Loucy (cell line): ENCODE measurements at regions not wholly inside any gene's neighbourhood (a gene's known extent, or its start where the extent isn't known, plus 50 kb on each side); places are given as distances from the start of the nearest gene placed in this dataset.
"Not testable (repeated sequence)": the region's sequence is repeated elsewhere in the genome, so short reads cannot be mapped to it uniquely, and the experiment has no call there.

ENCODE experiments used
- H2AFZ ChIP-seq: fragments of 200-600 bp; sonication (generic); 2 replicates; pipeline ENCODE4 v1.6.0; 2016; ENCODE audit warnings: antibody characterized with exemption, mild to moderate bottlenecking, low read length, moderate library complexity
- H3F3A ChIP-seq: fragments of 200-600 bp; 2 replicates; pipeline ENCODE4 v1.6.0; 2016; ENCODE audit warnings: antibody characterized with exemption, low read depth, mild to moderate bottlenecking
- H3K27me3 ChIP-seq: fragments of 200-600 bp; sonication (generic); 2 replicates; pipeline ENCODE4 v1.6.1; 2014; ENCODE audit warnings: low read length, mild to moderate bottlenecking; ENCODE audit not compliant: insufficient read depth, poor library complexity, severe bottlenecking
- H3K36me3 ChIP-seq: fragments of 200-600 bp; sonication (generic); 2 replicates; pipeline ENCODE4 v1.6.1; 2016; ENCODE audit warnings: low read length; ENCODE audit not compliant: insufficient read depth
- H3K4me1 ChIP-seq: fragments of 200-600 bp; sonication (generic); 2 replicates; pipeline ENCODE4 v1.5.1; 2014; ENCODE audit warnings: low read length, mild to moderate bottlenecking; ENCODE audit not compliant: insufficient read depth, poor library complexity, severe bottlenecking
- H3K4me2 ChIP-seq: fragments of 200-600 bp; sonication (generic); 2 replicates; pipeline ENCODE4 v1.6.0; 2014; ENCODE audit warnings: antibody characterized with exemption, low read length, low read depth, mild to moderate bottlenecking; ENCODE audit not compliant: poor library complexity, severe bottlenecking
- H3K4me3 ChIP-seq: fragments of 200-600 bp; sonication (generic); 2 replicates; pipeline ENCODE4 v1.5.1; 2014; ENCODE audit warnings: low read length, mild to moderate bottlenecking, mixed read lengths; ENCODE audit not compliant: poor library complexity, severe bottlenecking
- H3K79me2 ChIP-seq: fragments of 200-600 bp; sonication (generic); 2 replicates; pipeline ENCODE4 v1.6.1; 2014; ENCODE audit warnings: low read length; ENCODE audit not compliant: insufficient read depth
- H3K9ac ChIP-seq: fragments of 200-600 bp; sonication (generic); 2 replicates; pipeline ENCODE4 v1.6.0; 2014; ENCODE audit warnings: mild to moderate bottlenecking, low read depth, low read length, moderate library complexity; ENCODE audit not compliant: poor library complexity, severe bottlenecking
- H3K9me2 ChIP-seq: fragments of 200-600 bp; sonication (generic); replicated peaks from 2 replicates; pipeline ENCODE4 v1.6.1; 2016; ENCODE audit warnings: low read depth, low read length, mixed read lengths
- H3K9me3 ChIP-seq: fragments of 200-600 bp; sonication (generic); 2 replicates; pipeline ENCODE4 v1.6.1; 2014; ENCODE audit warnings: mild to moderate bottlenecking, antibody characterized with exemption, low read length, low read depth; ENCODE audit not compliant: insufficient read depth
- H4K20me1 ChIP-seq: fragments of 200-600 bp; sonication (generic); 2 replicates; pipeline ENCODE4 v1.6.0; 2014; ENCODE audit warnings: antibody characterized with exemption, low read length, mild to moderate bottlenecking; ENCODE audit not compliant: insufficient read depth, poor library complexity, severe bottlenecking
- CTCF ChIP-seq: fragments of 200-600 bp; sonication (generic); conservative IDR thresholded peaks from 2 replicates; pipeline ENCODE4 v1.5.1; 2014; ENCODE audit warnings: mild to moderate bottlenecking, antibody characterized with exemption, low read length
- EZH2phosphoT487 ChIP-seq: fragments of 200-600 bp; IDR thresholded peaks from 2 replicates; pipeline ENCODE4 v1.6.1; 2018; ENCODE audit warnings: antibody characterized with exemption, mild to moderate bottlenecking, moderate library complexity, borderline replicate concordance

- Histone ChIP-seq H3K4me1 (no peaks in the 10 kb centered on the region), H3K4me3 (no peak overlapping the region), H3F3A (no peaks in the 10 kb centered on the region), H3K4me2 (no peak overlapping the region), H3K9ac (no peak overlapping the region), H4K20me1 (no peaks in the 10 kb centered on the region), H3K36me3 (no peaks in the 10 kb centered on the region), H3K27me3 (no peaks in the 10 kb centered on the region), H3K9me3 (no peaks in the 10 kb centered on the region), H3K9me2 (no peaks in the 10 kb centered on the region), H2AFZ (no peak overlapping the region), H3K79me2 (no peaks in the 10 kb centered on the region)
- no peak for TF ChIP-seq EZH2phosphoT487
- TF ChIP-seq CTCF = no peak
Measured at GRCh38 chr3:153055779-153056178, 106.2 kb upstream of the RAP2B start.

- H3K9me3 ChIP-seq, H3K4me3 ChIP-seq, H3K79me2 ChIP-seq, H3K36me3 ChIP-seq, H3F3A ChIP-seq, H3K9me2 ChIP-seq, H4K20me1 ChIP-seq, H3K4me2 ChIP-seq, H2AFZ ChIP-seq, H3K27me3 ChIP-seq, H3K9ac ChIP-seq, H3K4me1 ChIP-seq: not testable (repeated sequence)
Measured at GRCh38 chr3:153058031-153058688, 103.9 kb upstream of the RAP2B start.

- Histone ChIP-seq H4K20me1 (no peaks in the 10 kb centered on the region), H3K79me2 (no peaks in the 10 kb centered on the region), H3K9ac (no peak overlapping the region), H2AFZ (no peak overlapping the region), H3K27me3 (no peaks in the 10 kb centered on the region), H3K36me3 (no peaks in the 10 kb centered on the region), H3K9me3 (no peaks in the 10 kb centered on the region), H3K4me1 (no peaks in the 10 kb centered on the region), H3K4me2 (no peak overlapping the region), H3K9me2 (no peaks in the 10 kb centered on the region), H3K4me3 (no peak overlapping the region), H3F3A (no peaks in the 10 kb centered on the region)
- TF ChIP-seq CTCF = no peak
- no peak for TF ChIP-seq EZH2phosphoT487
Measured at GRCh38 chr3:153060346-153060745, 101.7 kb upstream of the RAP2B start.

GRCh38 chr3:153061938-153062528 lies 100.0 kb upstream of the RAP2B start:
- Histone ChIP-seq H3K9ac (no peak overlapping the region), H3K27me3 (no peaks in the 10 kb centered on the region), H2AFZ (no peak overlapping the region), H3F3A (no peaks in the 10 kb centered on the region), H4K20me1 (no peaks in the 10 kb centered on the region), H3K9me3 (no peaks in the 10 kb centered on the region), H3K9me2 (no peaks in the 10 kb centered on the region), H3K36me3 (no peaks in the 10 kb centered on the region), H3K79me2 (no peaks in the 10 kb centered on the region), H3K4me1 (no peaks in the 10 kb centered on the region), H3K4me3 (no peak overlapping the region), H3K4me2 (no peak overlapping the region)
- TF ChIP-seq EZH2phosphoT487 (no peak), CTCF (no peak)
